Activated CD8-positive, alpha-beta memory T cell treated with anti-CD3 and anti-CD28 coated beads for 1 hour (primary cell): ENCODE measurements at regions not wholly inside any gene's neighbourhood (a gene's known extent, or its start where the extent isn't known, plus 50 kb on each side); places are given as distances from the start of the nearest gene placed in this dataset.

Source experiments
- DNase-seq, 2 donors: peaks; one replicate each; pipeline ENCODE4 v3.0.0-alpha.2; 2020; ENCODE audit warnings: low read depth in 1 of 2; ENCODE audit errors: extremely low read depth in 1 of 2

- no peak for DNase-seq
Observed at GRCh38 chr3:30350011-30350410, 256.4 kb upstream of the TGFBR2 start.

- no peak for DNase-seq
Observed at GRCh38 chr3:30350901-30351300, 255.5 kb upstream of the TGFBR2 start.

GRCh38 chr3:30352410-30353318 lies 253.7 kb upstream of the TGFBR2 start:
- no peak for DNase-seq

GRCh38 chr3:30353711-30354467 lies 252.5 kb upstream of the TGFBR2 start:
- peak in 1 of 2 donors; percentile 23 for DNase-seq

GRCh38 chr3:30354513-30354912 lies 251.9 kb upstream of the TGFBR2 start:
- no peak for DNase-seq

- no peak for DNase-seq
Observed at GRCh38 chr3:30354972-30355371, 251.4 kb upstream of the TGFBR2 start.

GRCh38 chr3:30355622-30356021 lies 250.8 kb upstream of the TGFBR2 start:
- DNase-seq: no peak

- DNase-seq: no peak
Observed at GRCh38 chr3:30356866-30357753, 249.3 kb upstream of the TGFBR2 start.

GRCh38 chr3:30357897-30358296 lies 248.5 kb upstream of the TGFBR2 start:
- DNase-seq: no peak

GRCh38 chr3:30358871-30359270 lies 247.5 kb upstream of the TGFBR2 start:
- DNase-seq: no peak

- no peak for DNase-seq
Observed at GRCh38 chr3:30368978-30369377, 237.4 kb upstream of the TGFBR2 start.

GRCh38 chr3:30370681-30371271 lies 235.6 kb upstream of the TGFBR2 start:
- no peak for DNase-seq

- DNase-seq: no peak
Observed at GRCh38 chr3:30372837-30373236, 233.6 kb upstream of the TGFBR2 start.

- DNase-seq: no peak
Observed at GRCh38 chr3:30384546-30385072, 221.8 kb upstream of the TGFBR2 start.

GRCh38 chr3:30393079-30393478 lies 213.3 kb upstream of the TGFBR2 start:
- no peak for DNase-seq

- DNase-seq: no peak
Observed at GRCh38 chr3:30397030-30397429, 209.4 kb upstream of the TGFBR2 start.

GRCh38 chr3:30399394-30400181 lies 206.8 kb upstream of the TGFBR2 start:
- no peak for DNase-seq

- DNase-seq: no peak
Observed at GRCh38 chr3:30400926-30401325, 205.5 kb upstream of the TGFBR2 start.

GRCh38 chr3:30401971-30402370 lies 204.4 kb upstream of the TGFBR2 start:
- DNase-seq: no peak

GRCh38 chr3:30407651-30408050 lies 198.8 kb upstream of the TGFBR2 start:
- no peak for DNase-seq
